ENCODE measurements at regions not wholly inside any gene's neighbourhood (a gene's known extent, or its start where the extent isn't known, plus 50 kb on each side); places are given as distances from the start of the nearest gene placed in this dataset.
"Not testable (repeated sequence)": the region's sequence is repeated elsewhere in the genome, so short reads cannot be mapped to it uniquely, and the experiment has no call there.

- TF ChIP-seq POLR2A (IDR thresholded peaks at IDR 0.05), result no peak
- TF ChIP-seq, protein P1, sequence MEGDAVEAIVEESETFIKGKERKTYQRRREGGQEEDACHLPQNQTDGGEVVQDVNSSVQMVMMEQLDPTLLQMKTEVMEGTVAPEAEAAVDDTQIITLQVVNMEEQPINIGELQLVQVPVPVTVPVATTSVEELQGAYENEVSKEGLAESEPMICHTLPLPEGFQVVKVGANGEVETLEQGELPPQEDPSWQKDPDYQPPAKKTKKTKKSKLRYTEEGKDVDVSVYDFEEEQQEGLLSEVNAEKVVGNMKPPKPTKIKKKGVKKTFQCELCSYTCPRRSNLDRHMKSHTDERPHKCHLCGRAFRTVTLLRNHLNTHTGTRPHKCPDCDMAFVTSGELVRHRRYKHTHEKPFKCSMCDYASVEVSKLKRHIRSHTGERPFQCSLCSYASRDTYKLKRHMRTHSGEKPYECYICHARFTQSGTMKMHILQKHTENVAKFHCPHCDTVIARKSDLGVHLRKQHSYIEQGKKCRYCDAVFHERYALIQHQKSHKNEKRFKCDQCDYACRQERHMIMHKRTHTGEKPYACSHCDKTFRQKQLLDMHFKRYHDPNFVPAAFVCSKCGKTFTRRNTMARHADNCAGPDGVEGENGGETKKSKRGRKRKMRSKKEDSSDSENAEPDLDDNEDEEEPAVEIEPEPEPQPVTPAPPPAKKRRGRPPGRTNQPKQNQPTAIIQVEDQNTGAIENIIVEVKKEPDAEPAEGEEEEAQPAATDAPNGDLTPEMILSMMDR (IDR thresholded peaks at IDR 0.05), result no peak
- no peak overlapping the region for H3K27ac ChIP-seq
- no peaks in the 10 kb centered on the region for H3K27me3 ChIP-seq
- intact Hi-C loops (cut with DNase I), result no loop called here
- no peaks in the 10 kb centered on the region for H3K36me3 ChIP-seq (replicated peaks in 1 of 2; ENCODE audit: insufficient read depth in 1 of 2, low read depth in 2 of 2)
- H3K4me1 ChIP-seq, result no peaks in the 10 kb centered on the region
- DNase-seq, result no peak
- H3K9me3 ChIP-seq, result no peaks in the 10 kb centered on the region
- H3K4me3 ChIP-seq, result no peak overlapping the region
- ATAC-seq, result no peak
- 73 to 84% methylated on average over 6 to 7 of the region's 7 CpGs for WGBS, 2 donors
Observed at GRCh38 chrX:9373789-9374188, 91.1 kb upstream of the TBL1X start.

- Histone ChIP-seq H3K27me3 (no peaks in the 10 kb centered on the region), H3K27ac (no peak overlapping the region), H3K36me3 (replicated peaks in 1 of 2; ENCODE audit: insufficient read depth in 1 of 2, low read depth in 2 of 2) (no peaks in the 10 kb centered on the region), H3K9me3 (no peaks in the 10 kb centered on the region), H3K4me1 (no peaks in the 10 kb centered on the region), H3K4me3 (no peak overlapping the region)
- DNase-seq (peak; percentile 24 to 48 (median 29)), ATAC-seq (no peak)
- 25 to 31% methylated on average over 4 to 6 of the region's 6 CpGs for WGBS, 2 donors
- intact Hi-C loops (cut with DNase I), result no loop called here
- TF ChIP-seq, protein P1 (IDR thresholded peaks at IDR 0.05), result no peak
- TF ChIP-seq POLR2A (IDR thresholded peaks at IDR 0.05), result no peak
Observed at GRCh38 chrX:9374555-9374954, 90.3 kb upstream of the TBL1X start.

DNA sequence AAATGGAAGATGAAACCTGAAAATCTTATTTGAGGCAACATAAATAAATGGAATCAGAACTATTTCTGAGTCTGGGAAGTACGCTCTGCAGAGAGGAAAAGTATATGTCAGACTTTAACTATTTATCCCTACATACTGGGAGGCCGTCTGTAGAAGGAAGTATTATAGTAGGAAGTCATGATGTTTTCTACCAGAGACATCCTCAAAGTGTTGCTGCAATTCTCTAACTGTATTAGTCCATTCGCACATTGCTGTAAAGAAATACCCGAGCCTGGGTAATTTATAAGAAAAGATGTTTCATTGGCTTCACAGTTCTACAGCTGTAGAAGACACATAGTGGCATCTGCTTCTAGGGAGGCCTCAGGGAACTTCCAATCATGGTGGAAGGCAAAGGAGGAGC is 88.7 kb upstream of the TBL1X start:
- H3K4me1 ChIP-seq, result no peaks in the 10 kb centered on the region
- DNase-seq (no peak), ATAC-seq (no peak)
- intact Hi-C loops (cut with DNase I), result no loop called here
- H3K36me3 ChIP-seq (replicated peaks in 1 of 2; ENCODE audit: insufficient read depth in 1 of 2, low read depth in 2 of 2), result no peaks in the 10 kb centered on the region
- H3K27ac ChIP-seq, result no peak overlapping the region
- no peak for TF ChIP-seq POLR2A (IDR thresholded peaks at IDR 0.05)
- TF ChIP-seq, protein P1 (IDR thresholded peaks at IDR 0.05), result no peak
- WGBS, 2 donors, result 82 to 87% methylated on average over 4 of the region's 4 CpGs
- H3K9me3 ChIP-seq, result no peaks in the 10 kb centered on the region
- H3K27me3 ChIP-seq, result no peaks in the 10 kb centered on the region
- H3K4me3 ChIP-seq, result no peak overlapping the region

DNA sequence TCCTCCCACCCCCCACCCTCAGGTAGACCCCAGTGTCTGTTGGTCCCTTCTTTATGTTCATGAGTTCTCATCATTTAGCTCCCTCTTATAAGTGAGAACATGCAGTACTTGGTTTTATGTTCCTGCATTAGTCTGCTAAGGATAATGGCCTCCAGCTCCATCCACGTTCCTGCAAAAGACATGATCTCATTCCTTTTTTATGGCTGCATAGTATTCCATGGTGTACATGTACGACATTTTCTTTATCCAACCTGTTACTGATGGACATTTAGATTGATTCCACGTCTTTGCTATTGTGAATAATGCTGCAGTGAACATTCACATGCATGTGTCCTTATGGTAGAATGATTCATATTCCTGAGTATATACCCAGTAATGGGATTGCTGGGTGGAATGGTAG is 87.6 kb upstream of the TBL1X start:
- H3K36me3 ChIP-seq (replicated peaks in 1 of 2; ENCODE audit: insufficient read depth in 1 of 2, low read depth in 2 of 2); H3K4me3 ChIP-seq; intact Hi-C loops (cut with DNase I); H3K9me3 ChIP-seq; H3K27ac ChIP-seq; H3K4me1 ChIP-seq; H3K27me3 ChIP-seq; DNase-seq; ATAC-seq: not testable (repeated sequence)
- 82 to 83% methylated on average over 3 of the region's 3 CpGs for WGBS, 2 donors

- H3K27me3 ChIP-seq, result no peaks in the 10 kb centered on the region
- ATAC-seq (no peak), DNase-seq (no peak)
- no peaks in the 10 kb centered on the region for H3K36me3 ChIP-seq (replicated peaks in 1 of 2; ENCODE audit: insufficient read depth in 1 of 2, low read depth in 2 of 2)
- no peaks in the 10 kb centered on the region for H3K4me1 ChIP-seq
- WGBS, 2 donors, result 47 to 100% methylated on average over 1 to 4 of the region's 7 CpGs
- TF ChIP-seq, protein P1 (IDR thresholded peaks at IDR 0.05), result no peak
- TF ChIP-seq POLR2A (IDR thresholded peaks at IDR 0.05), result no peak
- H3K4me3 ChIP-seq, result no peak overlapping the region
- no peak overlapping the region for H3K27ac ChIP-seq
- H3K9me3 ChIP-seq, result no peaks in the 10 kb centered on the region
- intact Hi-C loops (cut with DNase I), result no loop called here
Observed at GRCh38 chrX:9378980-9379696, 85.7 kb upstream of the TBL1X start.

All from body of pancreas (tissue), 4 donors.